Tibial artery (tissue), 4 donors: ENCODE measurements at regions not wholly inside any gene's neighbourhood (a gene's known extent, or its start where the extent isn't known, plus 50 kb on each side); places are given as distances from the start of the nearest gene placed in this dataset.

Experiments used
- DNase-seq, 2 donors: peaks; one replicate each; pipeline ENCODE4 v3.0.0-alpha.2; 2019
- H3K27ac ChIP-seq, 2 donors: fragments of 200-600 bp; sonication (generic) in 1 of 2; 1 replicate in 1 of 2; 2 replicates in 1 of 2; pipeline ENCODE4 v1.5.1; 2018 to 2019; ENCODE audit warnings: mild to moderate bottlenecking in 1 of 2
- H3K27me3 ChIP-seq, 2 donors: fragments of 200-600 bp; sonication (generic) in 1 of 2; one replicate each; pipeline versions ENCODE4 v1.5.1 to v1.6.0; 2016 to 2019
- H3K36me3 ChIP-seq, 3 donors: fragments of 200-600 bp; sonication (generic) in 2 of 3; one replicate each; pipeline ENCODE4 v1.5.1; 2016 to 2019; ENCODE audit warnings: mild to moderate bottlenecking in 2 of 3
- H3K4me1 ChIP-seq, 4 donors: fragments of 200-600 bp; sonication (generic) in 2 of 4; 1 replicate in 3 of 4; 2 replicates in 1 of 4; pipeline ENCODE4 v1.5.1; 2016 to 2019
- H3K4me3 ChIP-seq, 2 donors: fragments of 200-600 bp; sonication (generic) in 1 of 2; 1 replicate in 1 of 2; 2 replicates in 1 of 2; pipeline ENCODE4 v1.5.1; 2018 to 2019; ENCODE audit warnings: mild to moderate bottlenecking in 2 of 2
- H3K9me3 ChIP-seq, 3 donors: fragments of 200-600 bp; sonication (generic) in 1 of 3; one replicate each; pipeline ENCODE4 v1.5.1; 2016 to 2019
- CTCF ChIP-seq, 2 experiments: fragments of 200-600 bp in 1 of 2; fragments of 450-650 bp in 1 of 2; IDR thresholded peaks; one replicate each; pipeline ENCODE4 v1.5.1; 2017 to 2019; ENCODE audit warnings: antibody characterized with exemption in 2 of 2, mild to moderate bottlenecking in 1 of 2, moderate library complexity in 1 of 2
- intact Hi-C: fragments of 100-400 bp; cut with DNase I; formaldehyde crosslinking; loops from one replicate; pipeline ENCODE4 v1.15.0; 2023; ENCODE audit warnings: low total_unique reads

- no peak for DNase-seq
- H3K27ac ChIP-seq: no peak overlapping the region
- no peaks in the 10 kb centered on the region for H3K27me3 ChIP-seq
- intact Hi-C loops: no loop called here
- no peaks in the 10 kb centered on the region for H3K4me1 ChIP-seq
- no peak for TF ChIP-seq CTCF (IDR thresholded peaks at IDR 0.05)
- H3K9me3 ChIP-seq: no peaks in the 10 kb centered on the region
- H3K4me3 ChIP-seq: no peak overlapping the region
- H3K36me3 ChIP-seq: no peaks in the 10 kb centered on the region
Measured at GRCh38 chr1:83746234-83746633, 252.7 kb downstream of the TTLL7 start.

GRCh38 chr1:83742446-83742845 lies 256.5 kb downstream of the TTLL7 start:
- Histone ChIP-seq H3K4me1 (no peaks in the 10 kb centered on the region), H3K27me3 (no peaks in the 10 kb centered on the region), H3K36me3 (no peaks in the 10 kb centered on the region), H3K4me3 (no peak overlapping the region), H3K27ac (no peak overlapping the region), H3K9me3 (no peaks in the 10 kb centered on the region)
- TF ChIP-seq CTCF (IDR thresholded peaks at IDR 0.05): no peak
- intact Hi-C loops: no loop called here
- no peak for DNase-seq

GRCh38 chr1:83741770-83742169 lies 257.2 kb downstream of the TTLL7 start:
- no peaks in the 10 kb centered on the region for H3K9me3 ChIP-seq
- no peak overlapping the region for H3K4me3 ChIP-seq
- H3K27me3 ChIP-seq: no peaks in the 10 kb centered on the region
- no peaks in the 10 kb centered on the region for H3K36me3 ChIP-seq
- intact Hi-C loops: no loop called here
- no peak overlapping the region for H3K27ac ChIP-seq
- no peak for TF ChIP-seq CTCF (IDR thresholded peaks at IDR 0.05)
- no peaks in the 10 kb centered on the region for H3K4me1 ChIP-seq
- no peak for DNase-seq

GRCh38 chr1:83741348-83741747 lies 257.6 kb downstream of the TTLL7 start:
- Histone ChIP-seq H3K9me3 (no peaks in the 10 kb centered on the region), H3K4me3 (no peak overlapping the region), H3K27ac (no peak overlapping the region), H3K4me1 (no peaks in the 10 kb centered on the region), H3K27me3 (no peaks in the 10 kb centered on the region), H3K36me3 (no peaks in the 10 kb centered on the region)
- no peak for DNase-seq
- no peak for TF ChIP-seq CTCF (IDR thresholded peaks at IDR 0.05)
- intact Hi-C loops: no loop called here

- no peak for TF ChIP-seq CTCF (IDR thresholded peaks at IDR 0.05)
- Histone ChIP-seq H3K27me3 (no peaks in the 10 kb centered on the region), H3K9me3 (no peaks in the 10 kb centered on the region), H3K4me3 (no peak overlapping the region), H3K4me1 (no peaks in the 10 kb centered on the region), H3K36me3 (no peaks in the 10 kb centered on the region), H3K27ac (no peak overlapping the region)
- intact Hi-C loops: no loop called here
- DNase-seq: no peak
Measured at GRCh38 chr1:83735526-83735925, 263.4 kb downstream of the TTLL7 start.

- no peak for DNase-seq
- Histone ChIP-seq H3K27me3 (no peaks in the 10 kb centered on the region), H3K9me3 (no peaks in the 10 kb centered on the region), H3K4me1 (no peaks in the 10 kb centered on the region), H3K36me3 (no peaks in the 10 kb centered on the region), H3K27ac (no peak overlapping the region), H3K4me3 (no peak overlapping the region)
- TF ChIP-seq CTCF (IDR thresholded peaks at IDR 0.05): no peak
- intact Hi-C loops: no loop called here
Measured at GRCh38 chr1:83734420-83734819, 264.5 kb downstream of the TTLL7 start.
